Brain microvascular endothelial cell (primary cell): ENCODE measurements at regions not wholly inside any gene's neighbourhood (a gene's known extent, or its start where the extent isn't known, plus 50 kb on each side); places are given as distances from the start of the nearest gene placed in this dataset.

Source experiments
- DNase-seq: peaks from one replicate; pipeline ENCODE4 v3.0.0-alpha.2; 2020
- H3K27ac ChIP-seq: fragments of 250-450 bp; sonication (Bioruptor Pico); 2 replicates; pipeline ENCODE4 v1.5.1; 2020; ENCODE audit warnings: mild to moderate bottlenecking, moderate library complexity
- H3K27me3 ChIP-seq: fragments of 250-450 bp; sonication (Bioruptor Pico); replicated peaks from 2 replicates; pipeline ENCODE4 v1.5.1; 2020; ENCODE audit warnings: mild to moderate bottlenecking
- H3K36me3 ChIP-seq: fragments of 250-450 bp; sonication (Bioruptor Pico); replicated peaks from 2 replicates; pipeline ENCODE4 v1.5.1; 2020; ENCODE audit warnings: mild to moderate bottlenecking
- H3K4me3 ChIP-seq: 2 replicates; pipeline ENCODE4 v1.5.1; 2011; ENCODE audit warnings: low read depth, mild to moderate bottlenecking, control low read depth, low read length, moderate library complexity
- CTCF ChIP-seq: IDR thresholded peaks from 2 replicates; pipeline ENCODE4 v1.5.1; 2011; ENCODE audit warnings: low read depth, mild to moderate bottlenecking, moderate library complexity, low read length, control low read depth, inconsistent platforms; ENCODE audit errors: missing control alignments
- in situ Hi-C: cut with HindIII; loops from 2 replicates; pipeline ENCODE4 v1.10.0; 2017; ENCODE audit warnings: low sequenced_read_pairs, low pct_ligation_motif_present

GRCh38 chr3:43793648-43794372 is 103.1 kb downstream of the ABHD5 start:
- TF ChIP-seq CTCF, result no peak
- Histone ChIP-seq H3K27me3 (peaks cover 2% of the 10 kb centered on the region), H3K4me3 (no peak overlapping the region), H3K36me3 (no peaks in the 10 kb centered on the region), H3K27ac (no peak overlapping the region)
- DNase-seq, result no peak
- in situ Hi-C loops, result no loop called here

- in situ Hi-C loops, result no loop called here
- no peak overlapping the region for H3K27ac ChIP-seq
- peaks cover 2% of the 10 kb centered on the region for H3K27me3 ChIP-seq
- no peak for TF ChIP-seq CTCF
- H3K4me3 ChIP-seq, result no peak overlapping the region
- DNase-seq, result no peak
- H3K36me3 ChIP-seq, result no peaks in the 10 kb centered on the region
Measured at GRCh38 chr3:43794776-43795175, 104.0 kb downstream of the ABHD5 start.

- H3K36me3 ChIP-seq, result no peaks in the 10 kb centered on the region
- no peak overlapping the region for H3K4me3 ChIP-seq
- TF ChIP-seq CTCF, result no peak
- no peak overlapping the region for H3K27ac ChIP-seq
- DNase-seq, result no peak
- peaks cover 2% of the 10 kb centered on the region for H3K27me3 ChIP-seq
- in situ Hi-C loops, result no loop called here
Measured at GRCh38 chr3:43795491-43795890, 104.8 kb downstream of the ABHD5 start.

GRCh38 chr3:43796041-43796596 is 105.4 kb downstream of the ABHD5 start:
- TF ChIP-seq CTCF, result no peak
- in situ Hi-C loops, result no loop called here
- Histone ChIP-seq H3K27me3 (peaks cover 2% of the 10 kb centered on the region), H3K27ac (no peak overlapping the region), H3K36me3 (no peaks in the 10 kb centered on the region), H3K4me3 (no peak overlapping the region)
- DNase-seq, result no peak

- no peak for TF ChIP-seq CTCF
- Histone ChIP-seq H3K27me3 (no peaks in the 10 kb centered on the region), H3K4me3 (no peak overlapping the region), H3K27ac (no peak overlapping the region), H3K36me3 (no peaks in the 10 kb centered on the region)
- in situ Hi-C loops, result no loop called here
- no peak for DNase-seq
Measured at GRCh38 chr3:43797794-43798193, 107.1 kb downstream of the ABHD5 start.

- no peaks in the 10 kb centered on the region for H3K36me3 ChIP-seq
- no peak for TF ChIP-seq CTCF
Measured at GRCh38 chr3:43810797-43811196, 120.1 kb downstream of the ABHD5 start.

More at GRCh38 chr3:43810797-43811196, 120.1 kb downstream of the ABHD5 start:
- DNase-seq, result no peak
- in situ Hi-C loops, result no loop called here
- Histone ChIP-seq H3K27ac (no peak overlapping the region), H3K4me3 (no peak overlapping the region), H3K27me3 (no peaks in the 10 kb centered on the region)
